GM10266 (cell line): ENCODE measurements at regions not wholly inside any gene's neighbourhood (a gene's known extent, or its start where the extent isn't known, plus 50 kb on each side); places are given as distances from the start of the nearest gene placed in this dataset.

Source experiments
- DNase-seq: peaks from one replicate; pipeline ENCODE4 v3.0.0; 2012; ENCODE audit errors: extremely low spot score
- TF ChIP-seq, protein P1 (sequence below): IDR thresholded peaks from 2 replicates; pipeline ENCODE4 v1.5.1; 2012; ENCODE audit warnings: mild to moderate bottlenecking, low read depth; ENCODE audit not compliant: control insufficient read depth, insufficient read depth; ENCODE audit errors: missing control alignments

DNA sequence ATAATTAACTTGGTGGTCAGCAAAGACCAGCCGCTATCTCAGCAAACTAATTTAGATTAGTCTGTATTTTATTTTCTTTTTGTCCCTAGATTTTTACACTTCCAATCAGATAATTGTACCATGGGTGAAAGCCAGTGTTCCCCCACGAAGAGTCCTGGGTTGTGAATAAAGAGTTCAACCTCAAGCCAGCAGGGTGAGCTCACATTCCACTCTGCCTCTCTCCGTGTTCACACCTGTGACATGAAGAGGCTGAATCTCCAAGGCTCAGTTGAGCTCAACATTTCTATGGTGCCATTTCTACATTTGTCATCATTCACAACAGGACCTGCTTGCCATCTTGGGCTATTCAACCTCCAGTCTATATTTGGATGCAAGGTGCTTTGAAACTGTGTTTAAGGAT, 771.5 kb downstream of the GALR1 start:
- TF ChIP-seq, protein P1, sequence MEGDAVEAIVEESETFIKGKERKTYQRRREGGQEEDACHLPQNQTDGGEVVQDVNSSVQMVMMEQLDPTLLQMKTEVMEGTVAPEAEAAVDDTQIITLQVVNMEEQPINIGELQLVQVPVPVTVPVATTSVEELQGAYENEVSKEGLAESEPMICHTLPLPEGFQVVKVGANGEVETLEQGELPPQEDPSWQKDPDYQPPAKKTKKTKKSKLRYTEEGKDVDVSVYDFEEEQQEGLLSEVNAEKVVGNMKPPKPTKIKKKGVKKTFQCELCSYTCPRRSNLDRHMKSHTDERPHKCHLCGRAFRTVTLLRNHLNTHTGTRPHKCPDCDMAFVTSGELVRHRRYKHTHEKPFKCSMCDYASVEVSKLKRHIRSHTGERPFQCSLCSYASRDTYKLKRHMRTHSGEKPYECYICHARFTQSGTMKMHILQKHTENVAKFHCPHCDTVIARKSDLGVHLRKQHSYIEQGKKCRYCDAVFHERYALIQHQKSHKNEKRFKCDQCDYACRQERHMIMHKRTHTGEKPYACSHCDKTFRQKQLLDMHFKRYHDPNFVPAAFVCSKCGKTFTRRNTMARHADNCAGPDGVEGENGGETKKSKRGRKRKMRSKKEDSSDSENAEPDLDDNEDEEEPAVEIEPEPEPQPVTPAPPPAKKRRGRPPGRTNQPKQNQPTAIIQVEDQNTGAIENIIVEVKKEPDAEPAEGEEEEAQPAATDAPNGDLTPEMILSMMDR: no peak
- no peak for DNase-seq

DNA sequence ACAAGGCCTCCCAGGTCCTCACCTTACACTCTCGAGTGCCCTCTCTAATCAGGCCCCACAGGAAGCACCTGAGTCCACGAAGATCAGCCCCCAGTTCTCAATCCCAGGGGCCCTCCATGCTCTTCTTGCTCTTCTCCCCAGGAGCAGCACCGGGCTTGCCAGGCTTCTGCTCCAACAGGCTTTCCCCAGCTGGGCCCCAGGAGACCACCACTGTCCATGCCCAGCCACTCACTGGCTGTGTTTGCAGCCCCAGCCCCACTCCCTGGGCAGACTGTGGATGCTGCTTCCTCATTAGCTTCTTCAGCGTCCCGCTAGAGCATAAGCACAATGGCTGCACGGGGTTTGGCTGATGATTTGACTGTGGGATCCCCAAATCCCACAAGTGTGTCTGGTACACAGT, 781.9 kb downstream of the GALR1 start:
- no peak for DNase-seq

DNA sequence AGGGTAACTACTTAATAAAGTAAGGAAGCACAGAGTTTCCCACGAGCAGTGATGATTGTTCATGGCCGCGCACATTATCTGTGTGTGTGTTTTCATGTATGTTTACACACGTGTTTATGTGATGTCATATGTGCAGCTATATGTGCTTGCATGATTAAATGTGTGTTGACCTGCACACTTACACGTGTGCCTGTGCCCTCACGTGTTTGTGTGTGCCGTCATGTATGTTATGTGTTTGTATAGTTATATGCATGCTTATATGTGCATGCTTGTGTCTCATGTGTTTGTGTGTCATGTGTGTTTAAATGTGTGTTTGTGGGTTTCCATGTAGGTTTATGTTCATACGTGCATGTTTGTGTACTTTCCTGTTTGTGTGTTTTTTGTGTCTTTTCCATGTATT, 782.3 kb downstream of the GALR1 start:
- DNase-seq: no peak

More for the DNA sequence above, 781.9 kb downstream of the GALR1 start:
- TF ChIP-seq, protein P1: no peak

DNA sequence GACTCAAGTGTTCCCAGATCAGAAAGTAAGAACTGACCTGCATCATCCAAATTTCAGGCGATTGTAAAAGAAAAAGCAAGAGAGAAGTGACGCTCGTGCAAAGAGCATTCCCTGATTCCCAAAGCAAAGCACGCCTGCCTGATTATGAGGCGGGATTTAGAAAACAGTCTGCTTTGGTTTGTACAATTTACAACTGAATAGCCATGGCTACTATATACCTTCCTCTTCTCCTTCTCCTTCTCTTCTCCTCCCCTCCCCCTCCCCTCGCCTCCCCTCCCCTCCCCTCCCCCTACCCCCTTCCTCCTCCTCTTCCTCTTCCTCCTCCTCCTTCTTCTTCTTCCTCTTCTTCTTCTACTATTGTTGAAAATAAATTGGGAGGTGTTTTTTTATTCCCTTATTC, 782.9 kb downstream of the GALR1 start:
- no peak for DNase-seq
- TF ChIP-seq, protein P1: no peak

More for the DNA sequence above, 782.3 kb downstream of the GALR1 start:
- TF ChIP-seq, protein P1: no peak

DNA sequence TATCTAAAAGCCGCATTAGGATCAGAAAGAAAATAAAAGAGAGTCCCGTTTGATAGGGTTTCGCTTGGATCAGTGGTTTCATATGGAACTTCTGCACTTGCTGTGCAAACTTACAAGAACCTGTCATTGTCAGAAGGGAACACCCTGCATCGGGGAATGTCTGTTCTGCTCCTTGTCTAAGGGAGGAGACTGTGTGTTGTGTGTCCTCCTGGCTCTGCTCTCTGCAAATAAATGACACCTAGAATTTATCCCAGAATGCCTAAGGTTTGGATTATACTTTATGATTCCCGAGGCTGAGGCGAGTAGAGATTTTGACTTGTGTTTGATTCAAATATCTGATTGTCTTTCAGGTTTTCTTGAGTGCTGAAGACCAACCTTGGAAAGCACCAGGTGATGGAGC, 785.1 kb downstream of the GALR1 start:
- TF ChIP-seq, protein P1: no peak
- no peak for DNase-seq

DNA sequence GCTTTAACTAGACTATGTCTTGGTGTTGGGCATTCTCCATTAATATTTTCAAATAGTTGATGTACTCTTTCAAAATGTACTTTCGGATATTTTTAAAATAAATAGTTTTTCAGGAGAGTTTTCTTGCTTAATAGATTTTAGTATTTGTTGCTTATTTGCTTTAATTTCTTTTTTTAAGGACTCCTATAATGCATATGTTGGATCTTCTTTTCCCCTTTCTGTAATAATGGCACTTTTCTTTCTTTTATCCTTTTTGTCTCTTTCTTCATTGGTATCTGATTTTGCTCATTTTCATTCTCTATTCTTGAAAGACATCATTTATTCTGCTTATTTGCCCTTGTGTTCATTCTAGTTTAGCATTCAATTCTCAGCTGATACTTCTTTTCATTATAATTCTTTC, 791.6 kb downstream of the GALR1 start:
- TF ChIP-seq, protein P1: no peak
- no peak for DNase-seq

DNA sequence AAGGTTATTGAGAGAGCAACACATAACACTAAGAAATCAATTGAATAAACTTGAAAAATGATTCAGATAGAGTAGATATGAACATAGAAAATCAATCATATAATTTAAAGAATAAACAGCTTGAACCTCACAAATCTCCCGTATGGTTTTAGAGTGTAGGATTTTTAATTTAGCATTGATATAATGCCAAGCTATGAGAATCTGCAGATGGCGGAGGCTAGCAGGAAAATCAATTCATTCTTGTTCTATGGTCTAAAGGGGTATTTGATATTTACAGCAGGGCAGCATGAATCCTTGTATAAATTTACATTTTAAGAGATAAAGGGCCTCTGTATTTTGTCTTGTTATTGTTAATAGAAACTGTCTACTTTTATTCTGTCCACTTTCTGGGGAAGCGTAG, 797.0 kb downstream of the GALR1 start:
- no peak for DNase-seq
- TF ChIP-seq, protein P1: no peak
